ENCODE measurements at regions not wholly inside any gene's neighbourhood (a gene's known extent, or its start where the extent isn't known, plus 50 kb on each side); places are given as distances from the start of the nearest gene placed in this dataset.

DNA sequence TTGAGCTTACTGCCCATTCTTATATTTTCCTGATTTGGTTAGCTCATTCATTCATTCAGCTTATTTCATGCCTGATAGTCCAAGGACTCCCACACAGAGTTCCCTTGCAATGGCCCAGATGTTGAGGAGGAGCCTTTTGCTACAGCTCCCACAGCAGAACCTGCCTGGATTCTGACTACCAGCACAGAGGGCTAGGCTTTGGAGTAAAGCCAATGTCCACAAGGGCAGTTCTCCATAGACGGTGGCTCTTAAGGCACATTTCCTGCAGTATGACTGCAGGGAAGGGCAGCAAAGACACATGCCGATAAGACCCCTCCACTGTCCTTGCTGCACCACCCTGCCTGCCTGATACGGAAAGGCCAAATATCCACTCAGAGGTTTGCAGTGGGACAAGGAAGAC is 112.3 kb upstream of the SYNDIG1 start:
- TF ChIP-seq CEBPB (IDR thresholded peaks at IDR 0.05) (no peak), NFIC (IDR thresholded peaks at IDR 0.05) (no peak), EGR1 (IDR thresholded peaks at IDR 0.05) (no peak), EP300 (IDR thresholded peaks at IDR 0.05; ENCODE audit: borderline replicate concordance) (no peak), FOXM1 (IDR thresholded peaks at IDR 0.05; ENCODE audit: borderline replicate concordance, low read depth) (no peak), REST (IDR thresholded peaks at IDR 0.05; ENCODE audit: low read depth) (no peak), TAF1 (IDR thresholded peaks at IDR 0.05; ENCODE audit: low read depth) (no peak), RAD21 (IDR thresholded peaks at IDR 0.05; ENCODE audit: low read depth) (no peak), MAX (IDR thresholded peaks at IDR 0.05) (no peak), TCF12 (IDR thresholded peaks at IDR 0.05; ENCODE audit: low read depth) (no peak), YY1 (IDR thresholded peaks at IDR 0.05; ENCODE audit: low read depth) (no peak), ZBTB7A (IDR thresholded peaks at IDR 0.05; ENCODE audit: low read depth) (no peak), CREB1 (IDR thresholded peaks at IDR 0.05; ENCODE audit: low read depth) (no peak), TEAD4 (IDR thresholded peaks at IDR 0.05) (no peak)
- TF ChIP-seq, protein P1, sequence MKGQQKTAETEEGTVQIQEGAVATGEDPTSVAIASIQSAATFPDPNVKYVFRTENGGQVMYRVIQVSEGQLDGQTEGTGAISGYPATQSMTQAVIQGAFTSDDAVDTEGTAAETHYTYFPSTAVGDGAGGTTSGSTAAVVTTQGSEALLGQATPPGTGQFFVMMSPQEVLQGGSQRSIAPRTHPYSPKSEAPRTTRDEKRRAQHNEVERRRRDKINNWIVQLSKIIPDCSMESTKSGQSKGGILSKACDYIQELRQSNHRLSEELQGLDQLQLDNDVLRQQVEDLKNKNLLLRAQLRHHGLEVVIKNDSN (IDR thresholded peaks at IDR 0.05), result no peak

- TF ChIP-seq TCF12 (IDR thresholded peaks at IDR 0.05; ENCODE audit: low read depth), result no peak
- no peak for TF ChIP-seq YY1 (IDR thresholded peaks at IDR 0.05; ENCODE audit: low read depth)
- no peak for TF ChIP-seq NFIC (IDR thresholded peaks at IDR 0.05)
- no peak for TF ChIP-seq CREB1 (IDR thresholded peaks at IDR 0.05; ENCODE audit: low read depth)
- no peak for TF ChIP-seq TAF1 (IDR thresholded peaks at IDR 0.05; ENCODE audit: low read depth)
- no peak for TF ChIP-seq CEBPB (IDR thresholded peaks at IDR 0.05)
- TF ChIP-seq ZBTB7A (IDR thresholded peaks at IDR 0.05; ENCODE audit: low read depth), result no peak
- TF ChIP-seq EGR1 (IDR thresholded peaks at IDR 0.05), result no peak
- no peak for TF ChIP-seq EP300 (IDR thresholded peaks at IDR 0.05; ENCODE audit: borderline replicate concordance)
- TF ChIP-seq MAX (IDR thresholded peaks at IDR 0.05), result no peak
- no peak for TF ChIP-seq RAD21 (IDR thresholded peaks at IDR 0.05; ENCODE audit: low read depth)
- TF ChIP-seq, protein P1 (IDR thresholded peaks at IDR 0.05), result no peak
- TF ChIP-seq TEAD4 (IDR thresholded peaks at IDR 0.05), result no peak
Measured at GRCh38 chr20:24353135-24353690, 116.2 kb upstream of the SYNDIG1 start.

DNA sequence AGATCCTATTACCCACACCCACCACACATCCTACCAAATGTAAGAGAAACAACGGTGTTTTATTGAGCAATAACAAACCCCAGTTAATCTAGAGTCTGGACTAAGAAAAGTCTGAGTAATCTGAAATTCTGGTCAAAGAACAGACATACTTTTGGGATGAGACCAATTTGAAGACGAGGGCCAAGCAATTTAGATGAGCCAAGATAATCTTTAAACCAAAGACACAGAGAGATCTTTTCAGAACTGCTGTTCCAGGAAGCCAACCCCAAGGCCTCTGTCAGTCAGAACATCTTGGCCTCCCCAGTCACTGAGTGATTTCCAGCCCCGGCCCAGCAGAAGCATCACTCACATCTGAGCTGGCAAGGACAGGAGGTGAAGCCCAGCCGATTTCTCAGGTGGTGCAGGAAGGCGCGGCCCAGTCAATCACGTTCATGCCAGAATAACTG is 118.5 kb upstream of the SYNDIG1 start:
- TF ChIP-seq RAD21 (IDR thresholded peaks at IDR 0.05; ENCODE audit: low read depth), result no peak
- no peak for TF ChIP-seq REST (IDR thresholded peaks at IDR 0.05; ENCODE audit: low read depth)
- no peak for TF ChIP-seq TEAD4 (IDR thresholded peaks at IDR 0.05)
- no peak for TF ChIP-seq TCF12 (IDR thresholded peaks at IDR 0.05; ENCODE audit: low read depth)
- TF ChIP-seq EGR1 (IDR thresholded peaks at IDR 0.05), result no peak
- TF ChIP-seq CEBPB (IDR thresholded peaks at IDR 0.05), result no peak
- no peak for TF ChIP-seq NFIC (IDR thresholded peaks at IDR 0.05)
- no peak for TF ChIP-seq FOXM1 (IDR thresholded peaks at IDR 0.05; ENCODE audit: borderline replicate concordance, low read depth)
- TF ChIP-seq EP300 (IDR thresholded peaks at IDR 0.05; ENCODE audit: borderline replicate concordance), result no peak
- TF ChIP-seq CREB1 (IDR thresholded peaks at IDR 0.05; ENCODE audit: low read depth), result no peak
- TF ChIP-seq YY1 (IDR thresholded peaks at IDR 0.05; ENCODE audit: low read depth), result no peak
- TF ChIP-seq MAX (IDR thresholded peaks at IDR 0.05), result no peak
- no peak for TF ChIP-seq ZBTB7A (IDR thresholded peaks at IDR 0.05; ENCODE audit: low read depth)
- TF ChIP-seq, protein P1 (IDR thresholded peaks at IDR 0.05), result no peak
- TF ChIP-seq TAF1 (IDR thresholded peaks at IDR 0.05; ENCODE audit: low read depth), result no peak

DNA sequence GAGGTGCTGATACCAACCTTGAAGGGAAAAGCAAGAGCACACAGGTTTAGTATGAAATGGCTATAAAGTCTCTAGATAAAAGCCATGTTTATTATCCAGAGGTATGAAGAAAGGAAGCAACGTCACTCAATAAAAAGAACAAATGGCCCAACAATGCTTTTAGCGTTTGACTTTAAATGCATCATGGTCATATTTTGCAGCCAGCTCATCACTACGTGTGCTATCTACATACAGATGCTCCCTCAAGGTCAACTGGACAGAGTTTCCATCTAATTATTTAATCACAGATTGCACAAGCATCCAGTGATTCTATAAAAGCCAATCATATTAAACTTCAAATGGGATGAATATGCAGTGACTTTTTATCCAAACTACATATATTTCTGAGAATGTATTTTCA is 127.6 kb upstream of the SYNDIG1 start:
- no peak for TF ChIP-seq YY1 (IDR thresholded peaks at IDR 0.05; ENCODE audit: low read depth)
- TF ChIP-seq CEBPB (IDR thresholded peaks at IDR 0.05), result no peak
- TF ChIP-seq ZBTB7A (IDR thresholded peaks at IDR 0.05; ENCODE audit: low read depth), result no peak
- no peak for TF ChIP-seq MAX (IDR thresholded peaks at IDR 0.05)
- no peak for TF ChIP-seq NFIC (IDR thresholded peaks at IDR 0.05)

DNA sequence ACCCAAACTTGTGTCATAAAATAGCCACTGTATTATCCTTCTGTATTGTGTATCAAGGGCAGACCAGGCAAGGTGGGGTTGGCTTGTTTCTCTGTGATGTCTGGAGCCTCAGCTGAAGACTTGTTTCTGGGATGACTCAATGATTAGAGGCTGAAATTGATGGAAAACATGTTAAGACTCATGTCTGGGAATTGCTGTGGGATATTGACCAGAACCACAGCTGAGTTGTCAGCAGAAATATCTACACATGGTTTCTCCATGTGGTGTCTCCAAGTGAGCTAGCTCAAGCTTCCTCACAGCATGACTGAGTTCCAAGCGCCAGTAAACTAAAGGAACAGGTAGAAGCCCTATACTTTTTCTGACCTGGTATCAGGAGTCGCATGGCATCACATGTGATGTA is 128.5 kb upstream of the SYNDIG1 start:
- TF ChIP-seq MAX (IDR thresholded peaks at IDR 0.05), result no peak
- no peak for TF ChIP-seq CEBPB (IDR thresholded peaks at IDR 0.05)
- no peak for TF ChIP-seq CREB1 (IDR thresholded peaks at IDR 0.05; ENCODE audit: low read depth)
- TF ChIP-seq, protein P1 (IDR thresholded peaks at IDR 0.05), result no peak
- no peak for TF ChIP-seq TAF1 (IDR thresholded peaks at IDR 0.05; ENCODE audit: low read depth)
- TF ChIP-seq RAD21 (IDR thresholded peaks at IDR 0.05; ENCODE audit: low read depth), result no peak
- TF ChIP-seq EGR1 (IDR thresholded peaks at IDR 0.05), result no peak
- no peak for TF ChIP-seq TCF12 (IDR thresholded peaks at IDR 0.05; ENCODE audit: low read depth)
- no peak for TF ChIP-seq EP300 (IDR thresholded peaks at IDR 0.05; ENCODE audit: borderline replicate concordance)

All from Ishikawa (cell line).